Heart left ventricle (tissue), 16 donors: ENCODE measurements at regions not wholly inside any gene's neighbourhood (a gene's known extent, or its start where the extent isn't known, plus 50 kb on each side); places are given as distances from the start of the nearest gene placed in this dataset.

Experiments
- ATAC-seq, 4 donors: fragments of 200-7000 bp; cut with Tn5 transposase; one replicate each; pipeline ENCODE4 v1.9.1; 2020 to 2022; ENCODE audit warnings: moderate library complexity in 4 of 4, mild to moderate bottlenecking in 3 of 4, moderate number of reproducible peaks in 1 of 4
- DNase-seq, 5 donors: peaks; one replicate each; pipeline ENCODE4 v3.0.0-alpha.2; 2020
- H3K27ac ChIP-seq, 12 donors: fragments of 200-600 bp; sonication (generic) in 4 of 12; one replicate each; pipeline versions ENCODE4 v1.5.0 to v1.8.0; 2016 to 2022; ENCODE audit warnings: mild to moderate bottlenecking in 2 of 12
- H3K27me3 ChIP-seq, 9 donors: fragments of 200-600 bp; sonication (generic) in 2 of 9; one replicate each; pipeline versions ENCODE4 v1.5.1 to v1.8.0; 2016 to 2022; ENCODE audit warnings: mild to moderate bottlenecking in 3 of 9
- H3K36me3 ChIP-seq, 9 donors: fragments of 200-600 bp; sonication (generic) in 2 of 9; one replicate each; pipeline versions ENCODE4 v1.5.0 to v1.8.0; 2018 to 2022; ENCODE audit warnings: mild to moderate bottlenecking in 2 of 9
- H3K4me1 ChIP-seq, 12 donors: fragments of 200-600 bp; sonication (generic) in 4 of 12; one replicate each; pipeline versions ENCODE4 v1.5.0 to v1.8.0; 2016 to 2022; ENCODE audit warnings: mild to moderate bottlenecking in 3 of 12
- H3K4me3 ChIP-seq, 12 donors: fragments of 200-600 bp; sonication (generic) in 4 of 12; one replicate each; pipeline versions ENCODE4 v1.5.0 to v1.8.0; 2017 to 2022; ENCODE audit warnings: mild to moderate bottlenecking in 9 of 12, moderate library complexity in 4 of 12
- H3K9me3 ChIP-seq, 12 donors: fragments of 200-600 bp; sonication (generic) in 4 of 12; one replicate each; pipeline versions ENCODE4 v1.5.0 to v1.8.0; 2016 to 2022; ENCODE audit warnings: mild to moderate bottlenecking in 1 of 12
- POLR2A ChIP-seq, 2 donors: fragments of 450-650 bp; IDR thresholded peaks; one replicate each; pipeline ENCODE4 v1.6.1; 2017; ENCODE audit warnings: antibody characterized with exemption in 2 of 2, mild to moderate bottlenecking in 2 of 2, moderate library complexity in 2 of 2
- WGBS, 4 donors: extraction: QIAGEN DNeasy Blood & Tissue Kit in 2 of 4; methylation state at CpG; one replicate each; pipeline versions ENCODE4 v1.1.5 to v1.1.7; 2013 to 2018; 5-methylcytosine and 5-hydroxymethylcytosine counted together
- intact Hi-C, 10 donors: fragments of 100-400 bp; cut with DNase I; formaldehyde crosslinking; loops; one replicate each; pipeline versions ENCODE4 v1.11.1 to v1.14.2; 2022
- TF ChIP-seq, protein P1 (sequence below), 12 donors: fragments of 200-600 bp; sonication (generic) in 4 of 12; IDR thresholded peaks; one replicate each; pipeline versions ENCODE4 v1.5.0 to v1.8.0; 2018 to 2022; ENCODE audit warnings: antibody characterized with exemption in 12 of 12, mild to moderate bottlenecking in 5 of 12
- donor health status: ischemic (EF 13 %, LVEDD 7.1; RV severe dilation, severe dysfunction).
- donor health status: healthy with polysubstance abuse.
- donor health status: DM: no; HTN: yes; CAD: no.
- donor health status: DM: no; HTN: no; CAD: no.
- donor health status: ischemic (EF 25% LVEDD 6.9; RV normal size, moderate dysfunction).
- donor health status: ischemic (EF 25% LVEDD 5.7; RV mildly dilated, moderate dysfunction).
- donor health status: healthy.
- donor health status: DM: yes; HTN: yes; CAD: no.
- donor health status: ischemic (EF 35%, LVEDD 5.7; RV mildly dilated, moderate dysfunction).
- donor health status: nonischemic (EF 11% LVEDD 7.7; RV severe dilation, severe dysfunction).
- donor health status: DM: yes; HTN: yes; CAD: no.
- donor health status: PGD.
- donor health status: ischemic (EF 29% LVEDD 5.4; RV normal size, mild dysfunction).
- donor health status: nonischemic (EF 23%, LVEDD 6.1; RV moderate dilation, normal function).

- DNase-seq (no peak), ATAC-seq (no peak)
- Histone ChIP-seq H3K9me3 (no peaks in the 10 kb centered on the region), H3K36me3 (no peaks in the 10 kb centered on the region), H3K27me3 (no peaks in the 10 kb centered on the region), H3K27ac (no peak overlapping the region), H3K4me1 (no peaks in the 10 kb centered on the region), H3K4me3 (no peak overlapping the region)
- TF ChIP-seq POLR2A (IDR thresholded peaks at IDR 0.05) = no peak
- TF ChIP-seq, protein P1, sequence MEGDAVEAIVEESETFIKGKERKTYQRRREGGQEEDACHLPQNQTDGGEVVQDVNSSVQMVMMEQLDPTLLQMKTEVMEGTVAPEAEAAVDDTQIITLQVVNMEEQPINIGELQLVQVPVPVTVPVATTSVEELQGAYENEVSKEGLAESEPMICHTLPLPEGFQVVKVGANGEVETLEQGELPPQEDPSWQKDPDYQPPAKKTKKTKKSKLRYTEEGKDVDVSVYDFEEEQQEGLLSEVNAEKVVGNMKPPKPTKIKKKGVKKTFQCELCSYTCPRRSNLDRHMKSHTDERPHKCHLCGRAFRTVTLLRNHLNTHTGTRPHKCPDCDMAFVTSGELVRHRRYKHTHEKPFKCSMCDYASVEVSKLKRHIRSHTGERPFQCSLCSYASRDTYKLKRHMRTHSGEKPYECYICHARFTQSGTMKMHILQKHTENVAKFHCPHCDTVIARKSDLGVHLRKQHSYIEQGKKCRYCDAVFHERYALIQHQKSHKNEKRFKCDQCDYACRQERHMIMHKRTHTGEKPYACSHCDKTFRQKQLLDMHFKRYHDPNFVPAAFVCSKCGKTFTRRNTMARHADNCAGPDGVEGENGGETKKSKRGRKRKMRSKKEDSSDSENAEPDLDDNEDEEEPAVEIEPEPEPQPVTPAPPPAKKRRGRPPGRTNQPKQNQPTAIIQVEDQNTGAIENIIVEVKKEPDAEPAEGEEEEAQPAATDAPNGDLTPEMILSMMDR (IDR thresholded peaks at IDR 0.05) = no peak
- intact Hi-C loops = no loop called here
- 84 to 96% (median 89%) methylated on average over 3 of the region's 3 CpGs for WGBS, 4 donors
Observed at GRCh38 chr1:192002063-192002462, 156.2 kb upstream of the RGS18 start.

- Histone ChIP-seq H3K36me3 (no peaks in the 10 kb centered on the region), H3K4me1 (no peaks in the 10 kb centered on the region), H3K27ac (no peak overlapping the region), H3K27me3 (no peaks in the 10 kb centered on the region), H3K4me3 (no peak overlapping the region), H3K9me3 (no peaks in the 10 kb centered on the region)
- DNase-seq (no peak), ATAC-seq (no peak)
- intact Hi-C loops = no loop called here
- no peak for TF ChIP-seq POLR2A (IDR thresholded peaks at IDR 0.05)
- TF ChIP-seq, protein P1 (IDR thresholded peaks at IDR 0.05) = no peak
- 89 to 95% (median 93%) methylated on average over 5 of the region's 5 CpGs for WGBS, 4 donors
Observed at GRCh38 chr1:192003295-192004077, 154.8 kb upstream of the RGS18 start.

- Histone ChIP-seq H3K4me3 (no peak overlapping the region), H3K4me1 (no peaks in the 10 kb centered on the region), H3K9me3 (no peaks in the 10 kb centered on the region), H3K36me3 (no peaks in the 10 kb centered on the region), H3K27me3 (no peaks in the 10 kb centered on the region), H3K27ac (no peak overlapping the region)
- intact Hi-C loops = no loop called here
- DNase-seq (no peak), ATAC-seq (no peak)
- WGBS, 4 donors = 76 to 86% (median 81%) methylated on average over 3 of the region's 3 CpGs
- TF ChIP-seq POLR2A (IDR thresholded peaks at IDR 0.05) = no peak
- TF ChIP-seq, protein P1 (IDR thresholded peaks at IDR 0.05) = no peak
Observed at GRCh38 chr1:192005976-192006375, 152.3 kb upstream of the RGS18 start.

- Histone ChIP-seq H3K4me3 (no peak overlapping the region), H3K9me3 (no peaks in the 10 kb centered on the region), H3K36me3 (no peaks in the 10 kb centered on the region), H3K27me3 (no peaks in the 10 kb centered on the region), H3K4me1 (no peaks in the 10 kb centered on the region), H3K27ac (no peak overlapping the region)
- intact Hi-C loops = no loop called here
- no peak for TF ChIP-seq POLR2A (IDR thresholded peaks at IDR 0.05)
- TF ChIP-seq, protein P1 (IDR thresholded peaks at IDR 0.05) = no peak
- DNase-seq (no peak), ATAC-seq (no peak)
- 57 to 73% (median 61%) methylated on average over 1 of the region's 1 CpG for WGBS, 4 donors
Observed at GRCh38 chr1:192008281-192008825, 149.9 kb upstream of the RGS18 start.
